Esophagus squamous epithelium (tissue), 5 donors: ENCODE measurements at regions not wholly inside any gene's neighbourhood (a gene's known extent, or its start where the extent isn't known, plus 50 kb on each side); places are given as distances from the start of the nearest gene placed in this dataset.
A peak's percentile ranks its signal among the peaks of the same experiment; 100 is the strongest.
"Not testable (repeated sequence)": the region's sequence is repeated elsewhere in the genome, so short reads cannot be mapped to it uniquely, and the experiment has no call there.

ENCODE experiments used
- DNase-seq: peaks from one replicate; lab custom pipeline; 2025; lab: John Stamatoyannopoulos, UW
- H3K27ac ChIP-seq, 4 donors: fragments of 200-600 bp; sonication (generic); one replicate each; pipeline ENCODE4 v1.5.1; 2016 to 2019; ENCODE audit warnings: mild to moderate bottlenecking in 1 of 4
- H3K27me3 ChIP-seq, 4 donors: fragments of 200-600 bp; sonication (generic); 1 replicate in 3 of 4; 2 replicates in 1 of 4; pipeline versions ENCODE4 v1.5.1 to v1.6.0; 2017 to 2021; ENCODE audit warnings: antibody characterized with exemption in 1 of 4
- H3K36me3 ChIP-seq, 3 donors: fragments of 200-600 bp; sonication (generic); one replicate each; pipeline ENCODE4 v1.5.1; 2016 to 2019
- H3K4me1 ChIP-seq, 3 donors: fragments of 200-600 bp; sonication (generic); one replicate each; pipeline ENCODE4 v1.5.1; 2017 to 2019
- H3K4me3 ChIP-seq, 4 donors: fragments of 200-600 bp; sonication (generic); 1 replicate in 3 of 4; 2 replicates in 1 of 4; pipeline ENCODE4 v1.5.1; 2016 to 2019; ENCODE audit warnings: mild to moderate bottlenecking in 2 of 4, moderate library complexity in 1 of 4
- H3K9me3 ChIP-seq, 3 donors: fragments of 200-600 bp; sonication (generic); one replicate each; pipeline ENCODE4 v1.5.1; 2016 to 2019
- POLR2A ChIP-seq, 4 donors: fragments of 450-650 bp; IDR thresholded peaks; one replicate each; pipeline ENCODE4 v1.6.1; 2017; ENCODE audit warnings: antibody characterized with exemption in 4 of 4, mild to moderate bottlenecking in 4 of 4, moderate library complexity in 3 of 4
- WGBS, 2 donors: methylation state at CpG; one replicate each; pipeline ENCODE4 v1.1.5; 2018; 5-methylcytosine and 5-hydroxymethylcytosine counted together
- intact Hi-C: fragments of 100-400 bp; cut with DNase I; formaldehyde crosslinking; loops from one replicate; pipeline ENCODE4 v1.15.0; 2022
- TF ChIP-seq, protein P1 (sequence below), 6 experiments: fragments of 450-650 bp in 4 of 6; fragments of 200-600 bp in 2 of 6; sonication (generic) in 2 of 6; IDR thresholded peaks; one replicate each; pipeline ENCODE4 v1.5.1; 2016 to 2019; ENCODE audit warnings: antibody characterized with exemption in 6 of 6, mild to moderate bottlenecking in 4 of 6, moderate library complexity in 4 of 6
- donor health status: DM: yes; HTN: yes; CAD: no.

DNA sequence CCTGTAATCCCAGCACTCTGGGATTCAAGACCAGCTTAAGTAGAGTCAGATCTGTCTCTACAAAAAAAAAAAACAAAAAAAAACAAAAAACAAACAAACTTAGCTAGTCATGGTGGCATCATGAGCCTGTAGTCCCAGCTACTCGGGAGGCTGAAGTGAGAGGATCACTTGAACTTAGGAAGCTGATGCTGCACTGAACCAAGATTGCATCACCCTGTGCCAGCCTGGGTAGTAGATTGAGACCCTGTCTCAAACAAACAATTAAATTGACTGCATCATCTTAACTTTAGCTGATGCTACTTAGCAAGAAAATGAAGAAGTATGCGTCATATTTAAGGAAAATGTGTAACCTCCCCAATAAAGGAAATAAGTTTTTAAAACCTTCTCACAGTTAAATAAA lies 136.6 kb upstream of the ATXN7L3B start:
- Histone ChIP-seq H3K27ac (no peak overlapping the region), H3K27me3 (no peaks in the 10 kb centered on the region), H3K4me1 (no peaks in the 10 kb centered on the region), H3K36me3 (no peaks in the 10 kb centered on the region), H3K9me3 (no peaks in the 10 kb centered on the region), H3K4me3 (no peak overlapping the region)
- WGBS, 2 donors, result 78 to 84% methylated on average over 2 of the region's 2 CpGs
- DNase-seq, result no peak
- intact Hi-C loops, result no loop called here
- TF ChIP-seq POLR2A (IDR thresholded peaks at IDR 0.05), result no peak
- TF ChIP-seq, protein P1, sequence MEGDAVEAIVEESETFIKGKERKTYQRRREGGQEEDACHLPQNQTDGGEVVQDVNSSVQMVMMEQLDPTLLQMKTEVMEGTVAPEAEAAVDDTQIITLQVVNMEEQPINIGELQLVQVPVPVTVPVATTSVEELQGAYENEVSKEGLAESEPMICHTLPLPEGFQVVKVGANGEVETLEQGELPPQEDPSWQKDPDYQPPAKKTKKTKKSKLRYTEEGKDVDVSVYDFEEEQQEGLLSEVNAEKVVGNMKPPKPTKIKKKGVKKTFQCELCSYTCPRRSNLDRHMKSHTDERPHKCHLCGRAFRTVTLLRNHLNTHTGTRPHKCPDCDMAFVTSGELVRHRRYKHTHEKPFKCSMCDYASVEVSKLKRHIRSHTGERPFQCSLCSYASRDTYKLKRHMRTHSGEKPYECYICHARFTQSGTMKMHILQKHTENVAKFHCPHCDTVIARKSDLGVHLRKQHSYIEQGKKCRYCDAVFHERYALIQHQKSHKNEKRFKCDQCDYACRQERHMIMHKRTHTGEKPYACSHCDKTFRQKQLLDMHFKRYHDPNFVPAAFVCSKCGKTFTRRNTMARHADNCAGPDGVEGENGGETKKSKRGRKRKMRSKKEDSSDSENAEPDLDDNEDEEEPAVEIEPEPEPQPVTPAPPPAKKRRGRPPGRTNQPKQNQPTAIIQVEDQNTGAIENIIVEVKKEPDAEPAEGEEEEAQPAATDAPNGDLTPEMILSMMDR (IDR thresholded peaks at IDR 0.05), result no peak

DNA sequence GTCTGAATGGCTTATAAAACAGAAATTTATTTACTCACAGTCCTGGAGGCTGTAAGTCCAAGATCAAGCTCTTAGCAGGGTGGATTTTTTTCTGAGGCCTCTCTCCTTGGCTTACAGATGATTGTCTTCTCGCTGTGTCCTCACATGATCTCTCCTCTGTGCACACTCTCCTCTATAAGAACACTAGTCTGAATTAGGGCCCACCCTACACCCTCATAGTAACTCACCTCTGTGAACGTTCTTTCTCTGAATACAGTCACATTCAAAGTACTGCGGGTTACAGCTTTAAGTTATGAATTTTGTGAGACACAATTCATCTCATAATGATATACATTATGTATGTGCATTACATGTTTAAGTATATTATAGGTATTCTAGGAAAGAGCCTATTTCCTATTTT lies 135.7 kb upstream of the ATXN7L3B start:
- H3K36me3 ChIP-seq, result no peaks in the 10 kb centered on the region
- intact Hi-C loops, result no loop called here
- no peak overlapping the region for H3K27ac ChIP-seq
- TF ChIP-seq, protein P1 (IDR thresholded peaks at IDR 0.05), result no peak
- TF ChIP-seq POLR2A (IDR thresholded peaks at IDR 0.05), result no peak
- no peaks in the 10 kb centered on the region for H3K9me3 ChIP-seq
- H3K4me1 ChIP-seq, result no peaks in the 10 kb centered on the region
- DNase-seq, result no peak
- 68 to 73% methylated on average over 3 of the region's 3 CpGs for WGBS, 2 donors
- no peak overlapping the region for H3K4me3 ChIP-seq
- H3K27me3 ChIP-seq, result no peaks in the 10 kb centered on the region

DNA sequence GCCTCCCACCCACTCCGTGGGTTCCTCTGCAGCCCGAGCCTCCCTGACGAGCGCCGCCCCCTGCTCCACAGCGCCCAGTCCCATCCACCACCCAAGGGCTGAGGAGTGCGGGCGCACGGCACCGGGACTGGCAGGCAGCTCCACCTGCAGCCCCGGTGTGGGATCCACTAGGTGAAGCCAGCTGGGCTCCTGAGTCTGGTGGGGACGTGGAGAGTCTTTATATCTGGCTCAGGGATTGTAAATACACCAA lies 134.5 kb upstream of the ATXN7L3B start:
- H3K4me1 ChIP-seq, H3K4me3 ChIP-seq, DNase-seq, H3K27ac ChIP-seq, H3K9me3 ChIP-seq, H3K27me3 ChIP-seq, H3K36me3 ChIP-seq, intact Hi-C loops: not testable (repeated sequence)
- WGBS, 2 donors, result no CpG with 5 or more reads among the region's 12 CpGs

DNA sequence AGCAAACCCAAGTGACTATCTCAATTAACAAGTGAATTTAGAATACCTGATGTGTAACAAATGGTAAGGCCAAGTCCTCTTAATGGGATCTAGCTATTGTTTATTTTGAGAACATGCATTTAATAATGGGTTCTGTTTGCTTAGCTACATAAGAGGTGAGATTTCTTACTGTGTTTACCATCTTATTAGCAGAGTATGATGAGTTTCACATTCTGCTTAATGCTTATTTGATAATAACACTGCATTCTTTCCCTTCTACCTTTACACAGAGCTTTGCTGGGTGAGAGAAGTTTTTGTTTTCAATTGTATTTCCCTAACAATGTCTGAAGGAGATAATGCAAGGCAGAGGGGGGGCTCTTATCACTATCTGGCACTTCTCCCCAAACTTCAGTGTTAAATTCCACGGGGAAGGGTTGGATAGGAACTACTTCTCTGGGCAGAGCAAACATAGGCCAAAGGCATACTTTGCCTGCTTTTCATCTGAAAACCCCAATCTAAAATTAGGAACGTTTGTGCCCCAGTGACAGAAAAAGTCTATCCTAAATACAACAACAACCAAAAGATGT lies 129.0 kb upstream of the ATXN7L3B start:
- no peak overlapping the region for H3K4me3 ChIP-seq
- 6 to 7% methylated on average over 2 of the region's 2 CpGs for WGBS, 2 donors
- DNase-seq, result no peak
- H3K36me3 ChIP-seq, result no peaks in the 10 kb centered on the region
- no peak overlapping the region for H3K27ac ChIP-seq
- no peaks in the 10 kb centered on the region for H3K27me3 ChIP-seq
- no peaks in the 10 kb centered on the region for H3K4me1 ChIP-seq
- H3K9me3 ChIP-seq, result no peaks in the 10 kb centered on the region
- intact Hi-C loops, result no loop called here
- TF ChIP-seq, protein P1 (IDR thresholded peaks at IDR 0.05), result no peak
- TF ChIP-seq POLR2A (IDR thresholded peaks at IDR 0.05), result no peak

DNA sequence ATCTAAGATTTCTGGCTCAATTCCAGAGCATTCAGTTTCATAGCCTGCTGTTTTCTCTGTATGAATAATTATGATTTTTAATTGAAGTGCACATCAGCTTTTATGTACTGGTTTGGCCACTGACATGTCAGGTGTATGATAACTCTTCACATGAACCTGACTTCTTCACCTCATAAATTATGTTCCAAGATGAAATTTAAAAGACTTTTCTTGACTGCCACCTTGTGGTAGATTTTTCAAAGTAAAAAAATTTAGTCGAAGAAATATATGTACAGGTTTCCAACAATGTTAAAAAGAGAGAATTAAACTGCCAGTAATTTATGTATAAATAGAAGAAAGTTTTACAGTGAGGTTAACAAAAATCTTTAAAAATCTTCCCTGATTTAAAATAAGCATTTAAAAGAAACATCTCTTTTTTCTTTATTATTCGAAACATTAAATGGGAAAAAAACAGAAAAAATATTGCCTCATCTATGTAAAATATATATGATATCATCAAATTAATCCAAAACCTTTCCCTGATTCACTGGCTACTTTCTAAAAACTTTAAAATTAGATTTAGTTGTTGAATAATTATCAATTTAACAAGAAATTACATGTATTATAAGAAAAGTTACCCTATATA lies 124.9 kb upstream of the ATXN7L3B start:
- intact Hi-C loops, result no loop called here
- H3K27me3 ChIP-seq, result peaks cover 0 to under 1% (median 0%) of the 10 kb centered on the region in 4 donors
- no peak for DNase-seq
- no peaks in the 10 kb centered on the region for H3K4me1 ChIP-seq
- H3K27ac ChIP-seq, result no peak overlapping the region
- WGBS, 2 donors, result 46 to 49% methylated on average over 2 of the region's 2 CpGs
- no peak overlapping the region for H3K4me3 ChIP-seq
- no peaks in the 10 kb centered on the region for H3K9me3 ChIP-seq
- H3K36me3 ChIP-seq, result no peaks in the 10 kb centered on the region
- TF ChIP-seq POLR2A (IDR thresholded peaks at IDR 0.05), result no peak
- TF ChIP-seq, protein P1 (IDR thresholded peaks at IDR 0.05), result peak in 2 of 6 experiments; percentile 31

DNA sequence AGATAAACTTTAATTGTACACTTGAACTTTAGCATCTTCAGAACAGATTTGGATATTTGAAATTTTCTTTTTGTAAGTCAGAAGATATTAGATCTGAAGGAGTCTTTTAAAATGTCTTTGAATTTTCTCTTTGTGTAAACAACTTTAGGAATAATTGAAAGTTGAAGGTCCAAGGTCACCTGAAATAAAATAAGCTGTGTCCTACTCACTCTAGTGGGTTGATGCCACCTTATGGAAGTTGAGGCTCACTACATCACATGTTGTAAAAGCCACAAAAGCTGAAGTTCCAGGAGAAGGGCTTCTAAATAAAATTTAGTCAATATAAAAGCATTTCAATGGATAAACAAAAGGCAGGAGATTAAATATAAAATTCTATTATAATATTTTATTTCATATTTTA lies 122.0 kb upstream of the ATXN7L3B start:
- H3K36me3 ChIP-seq, result no peaks in the 10 kb centered on the region
- peaks cover 0 to 6% (median 0%) of the 10 kb centered on the region in 4 donors for H3K27me3 ChIP-seq
- no peak for DNase-seq
- no peaks in the 10 kb centered on the region for H3K9me3 ChIP-seq
- TF ChIP-seq, protein P1 (IDR thresholded peaks at IDR 0.05), result peak in 1 of 6 experiments; percentile 39
- TF ChIP-seq POLR2A (IDR thresholded peaks at IDR 0.05), result no peak
- H3K4me1 ChIP-seq, result no peaks in the 10 kb centered on the region
- no peak overlapping the region for H3K4me3 ChIP-seq
- intact Hi-C loops, result no loop called here
- H3K27ac ChIP-seq, result no peak overlapping the region
